H9 (cell line): ENCODE measurements at regions not wholly inside any gene's neighbourhood (a gene's known extent, or its start where the extent isn't known, plus 50 kb on each side); places are given as distances from the start of the nearest gene placed in this dataset.

ENCODE experiments used
- DNase-seq: peaks from one replicate; pipeline ENCODE4 v3.0.0-alpha.2; 2017
- H2AFZ ChIP-seq: one replicate; pipeline ENCODE4 v1.6.1; 2013; ENCODE audit warnings: mild to moderate bottlenecking, low read length, control low read depth, moderate library complexity
- H2AK5ac ChIP-seq: 2 replicates; pipeline ENCODE4 v1.6.1; 2013; ENCODE audit warnings: low read length, control low read depth, mixed read lengths; ENCODE audit not compliant: insufficient read length
- H2BK120ac ChIP-seq: one replicate; pipeline ENCODE4 v1.6.1; 2013; ENCODE audit warnings: low read depth, mild to moderate bottlenecking, low read length, control low read depth, inconsistent platforms; ENCODE audit not compliant: poor library complexity, severe bottlenecking
- H2BK12ac ChIP-seq: 2 replicates; pipeline ENCODE4 v1.6.1; 2013; ENCODE audit warnings: low read length, control low read depth, mixed read lengths, low read depth; ENCODE audit not compliant: insufficient read length
- H2BK15ac ChIP-seq: 2 replicates; pipeline ENCODE4 v1.6.1; 2013; ENCODE audit warnings: low read depth, low read length, control low read depth
- H2BK20ac ChIP-seq: one replicate; pipeline ENCODE4 v1.6.1; 2013; ENCODE audit warnings: low read depth, mild to moderate bottlenecking, low read length, control low read depth, inconsistent platforms; ENCODE audit not compliant: poor library complexity, severe bottlenecking
- H2BK5ac ChIP-seq: 2 replicates; pipeline ENCODE4 v1.6.1; 2013; ENCODE audit warnings: low read length, control low read depth, mixed read lengths; ENCODE audit not compliant: insufficient read length
- H3K14ac ChIP-seq: 2 replicates; pipeline ENCODE4 v1.6.1; 2013; ENCODE audit warnings: low read length, control low read depth; ENCODE audit not compliant: insufficient read depth
- H3K18ac ChIP-seq: 2 replicates; pipeline ENCODE4 v1.6.1; 2013; ENCODE audit warnings: low read depth, mild to moderate bottlenecking, mixed read lengths, low read length, control low read depth; ENCODE audit not compliant: insufficient read length
- H3K23ac ChIP-seq: 2 replicates; pipeline ENCODE4 v1.6.1; 2013; ENCODE audit warnings: low read length, control low read depth, mixed read lengths, low read depth; ENCODE audit not compliant: insufficient read length
- H3K23me2 ChIP-seq: 2 replicates; pipeline ENCODE4 v1.6.1; 2013; ENCODE audit warnings: low read depth, mild to moderate bottlenecking, mixed read lengths, low read length, control low read depth; ENCODE audit not compliant: insufficient read length, poor library complexity, severe bottlenecking
- H3K27ac ChIP-seq: 2 replicates; pipeline ENCODE4 v1.5.1; 2013; ENCODE audit warnings: low read length, control low read depth, mixed read lengths, low read depth; ENCODE audit not compliant: insufficient read length
- H3K27me3 ChIP-seq: 2 replicates; pipeline ENCODE4 v1.6.1; 2013; ENCODE audit warnings: low read length, control low read depth, inconsistent platforms; ENCODE audit not compliant: insufficient read depth
- H3K4ac ChIP-seq: 2 replicates; pipeline ENCODE4 v1.6.1; 2013; ENCODE audit warnings: low read depth, mild to moderate bottlenecking, control low read depth, inconsistent platforms, low read length, moderate library complexity
- H3K4me1 ChIP-seq: 2 replicates; pipeline ENCODE4 v1.6.1; 2013; ENCODE audit warnings: low read length, control low read depth, inconsistent platforms; ENCODE audit not compliant: insufficient read depth
- H3K4me2 ChIP-seq: 2 replicates; pipeline ENCODE4 v1.6.1; 2013; ENCODE audit warnings: low read length, control low read depth, mixed read lengths; ENCODE audit not compliant: insufficient read length, insufficient read depth
- H3K56ac ChIP-seq: 2 replicates; pipeline ENCODE4 v1.6.1; 2013; ENCODE audit warnings: low read depth, mild to moderate bottlenecking, mixed read lengths, low read length, control low read depth; ENCODE audit not compliant: insufficient read length
- H3K79me1 ChIP-seq: 2 replicates; pipeline ENCODE4 v1.6.1; 2013; ENCODE audit warnings: low read depth, mild to moderate bottlenecking, moderate library complexity, low read length, control low read depth, inconsistent platforms; ENCODE audit not compliant: insufficient read depth, poor library complexity, severe bottlenecking
- H3K79me2 ChIP-seq: 2 replicates; pipeline ENCODE4 v1.6.1; 2013; ENCODE audit warnings: low read length, control low read depth, inconsistent platforms; ENCODE audit not compliant: insufficient read depth
- H3K9ac ChIP-seq: 2 replicates; pipeline ENCODE4 v1.6.1; 2013; ENCODE audit warnings: low read length, control low read depth, mixed read lengths; ENCODE audit not compliant: insufficient read length; ENCODE audit errors: extremely low read depth
- H3K9me3 ChIP-seq: one replicate; pipeline ENCODE4 v1.6.1; 2013; ENCODE audit warnings: low read depth, low read length, inconsistent platforms; ENCODE audit not compliant: control insufficient read depth
- H3T11ph ChIP-seq: one replicate; pipeline ENCODE4 v1.6.1; 2013; ENCODE audit warnings: mild to moderate bottlenecking, low read length, control low read depth, inconsistent platforms
- H4K20me1 ChIP-seq: one replicate; pipeline ENCODE4 v1.6.1; 2013; ENCODE audit not compliant: control insufficient read depth, insufficient read length, insufficient read depth
- H4K5ac ChIP-seq: 2 replicates; pipeline ENCODE4 v1.6.1; 2013; ENCODE audit warnings: low read depth, mild to moderate bottlenecking, mixed read lengths, low read length, control low read depth; ENCODE audit not compliant: insufficient read length
- H4K8ac ChIP-seq: replicated peaks from 2 replicates; pipeline ENCODE4 v1.6.1; 2013; ENCODE audit warnings: low read length, control low read depth, mixed read lengths, low read depth; ENCODE audit not compliant: insufficient read length
- H4K91ac ChIP-seq: 2 replicates; pipeline ENCODE4 v1.6.1; 2013; ENCODE audit warnings: low read depth, mild to moderate bottlenecking, moderate library complexity, mixed read lengths, low read length, control low read depth; ENCODE audit not compliant: insufficient read length
- H3K27ac Mint-ChIP-seq, 3 experiments: 2 replicates in 2 of 3; 3 replicates in 1 of 3; pipeline ENCODE4 v1.8.0; 2020 to 2021; ENCODE audit warnings: mixed read lengths in 3 of 3, mild to moderate bottlenecking in 1 of 3, moderate library complexity in 1 of 3
- H3K27me3 Mint-ChIP-seq: 2 replicates; pipeline ENCODE4 v1.8.0; 2021; ENCODE audit warnings: low read depth, mild to moderate bottlenecking, moderate library complexity, mixed read lengths
- H3K36me3 Mint-ChIP-seq, 3 experiments: 2 replicates in 2 of 3; 3 replicates in 1 of 3; pipeline ENCODE4 v1.8.0; 2020 to 2021; ENCODE audit warnings: low read depth in 3 of 3, mixed read lengths in 3 of 3; ENCODE audit not compliant: insufficient read depth in 1 of 3
- H3K4me1 Mint-ChIP-seq, 2 experiments: 2 replicates each; pipeline ENCODE4 v1.8.0; 2020; ENCODE audit warnings: mixed read lengths in 2 of 2
- H3K4me3 Mint-ChIP-seq, 2 experiments: 2 replicates in 1 of 2; 3 replicates in 1 of 2; pipeline ENCODE4 v1.8.0; 2020 to 2021; ENCODE audit warnings: mild to moderate bottlenecking in 2 of 2, mixed read lengths in 2 of 2, moderate library complexity in 1 of 2
- H3K9me3 Mint-ChIP-seq, 2 experiments: 2 replicates in 1 of 2; 3 replicates in 1 of 2; pipeline ENCODE4 v1.8.0; 2020; ENCODE audit warnings: mild to moderate bottlenecking in 2 of 2, mixed read lengths in 2 of 2, moderate library complexity in 1 of 2
- WGBS: extraction: QIAGEN DNeasy Blood & Tissue Kit; methylation state at CpG from one replicate; pipeline ENCODE4 v1.1.7; 2013; ENCODE audit warnings: missing lambda C conversion rate, low lambda C conversion rate, mixed read lengths; ENCODE audit not compliant: insufficient read length; ENCODE audit errors: extremely low coverage; 5-methylcytosine and 5-hydroxymethylcytosine counted together
- TF ChIP-seq, protein P1 (sequence below): fragments of 200-600 bp; sonication (generic); conservative IDR thresholded peaks from 3 replicates; pipeline ENCODE4 v1.8.0; 2021; ENCODE audit warnings: antibody characterized with exemption, mild to moderate bottlenecking

DNA sequence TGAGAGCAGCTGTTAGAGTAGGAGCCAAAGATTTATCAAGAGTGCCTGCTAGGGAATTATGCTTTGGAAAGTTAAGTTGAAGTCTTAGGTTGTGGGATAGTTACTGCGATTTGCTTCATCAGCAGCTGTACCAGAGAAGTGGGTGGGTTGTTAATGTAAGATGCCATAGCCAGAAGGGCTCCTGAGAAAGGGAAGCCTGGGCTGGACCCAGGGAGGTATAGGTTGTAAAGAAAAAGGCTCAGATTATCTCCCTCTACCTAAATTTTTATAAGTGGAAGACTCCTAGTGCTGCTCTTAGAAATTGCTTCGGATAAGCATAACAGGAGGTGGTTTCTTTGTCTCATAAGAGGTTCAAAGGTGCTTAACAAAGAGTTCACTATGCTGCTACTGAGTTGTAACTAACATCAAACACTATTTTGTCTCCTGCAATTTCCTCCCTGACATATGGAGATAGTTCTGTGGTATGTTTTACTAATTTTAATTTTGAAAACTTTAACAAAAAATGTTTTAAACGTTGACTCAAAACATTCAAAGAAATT lies 356.9 kb downstream of the DTHD1 start:
- H3T11ph ChIP-seq, result no peak overlapping the region
- H3K4me3 Mint-ChIP-seq, result no peak overlapping the region
- no peak overlapping the region for H2BK15ac ChIP-seq
- H3K27me3 Mint-ChIP-seq, result no peaks in the 10 kb centered on the region
- H3K23ac ChIP-seq, result no peak overlapping the region
- no peak overlapping the region for H2BK12ac ChIP-seq
- H3K4ac ChIP-seq, result no peak overlapping the region
- no peak overlapping the region for H3K4me2 ChIP-seq
- H3K9me3 Mint-ChIP-seq, result no peaks in the 10 kb centered on the region
- no peaks in the 10 kb centered on the region for H4K20me1 ChIP-seq
- WGBS, result no CpG with 5 or more reads among the region's 3 CpGs
- TF ChIP-seq, protein P1, sequence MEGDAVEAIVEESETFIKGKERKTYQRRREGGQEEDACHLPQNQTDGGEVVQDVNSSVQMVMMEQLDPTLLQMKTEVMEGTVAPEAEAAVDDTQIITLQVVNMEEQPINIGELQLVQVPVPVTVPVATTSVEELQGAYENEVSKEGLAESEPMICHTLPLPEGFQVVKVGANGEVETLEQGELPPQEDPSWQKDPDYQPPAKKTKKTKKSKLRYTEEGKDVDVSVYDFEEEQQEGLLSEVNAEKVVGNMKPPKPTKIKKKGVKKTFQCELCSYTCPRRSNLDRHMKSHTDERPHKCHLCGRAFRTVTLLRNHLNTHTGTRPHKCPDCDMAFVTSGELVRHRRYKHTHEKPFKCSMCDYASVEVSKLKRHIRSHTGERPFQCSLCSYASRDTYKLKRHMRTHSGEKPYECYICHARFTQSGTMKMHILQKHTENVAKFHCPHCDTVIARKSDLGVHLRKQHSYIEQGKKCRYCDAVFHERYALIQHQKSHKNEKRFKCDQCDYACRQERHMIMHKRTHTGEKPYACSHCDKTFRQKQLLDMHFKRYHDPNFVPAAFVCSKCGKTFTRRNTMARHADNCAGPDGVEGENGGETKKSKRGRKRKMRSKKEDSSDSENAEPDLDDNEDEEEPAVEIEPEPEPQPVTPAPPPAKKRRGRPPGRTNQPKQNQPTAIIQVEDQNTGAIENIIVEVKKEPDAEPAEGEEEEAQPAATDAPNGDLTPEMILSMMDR, result no peak
- peak overlapping the region; percentile 42 to 96 (median 78); a peak in 6 of 7 replicates for H3K27ac Mint-ChIP-seq
- H3K23me2 ChIP-seq, result no peaks in the 10 kb centered on the region
- no peaks in the 10 kb centered on the region for H3K27me3 ChIP-seq
- H2BK20ac ChIP-seq, result no peak overlapping the region
- no peak overlapping the region for H3K56ac ChIP-seq
- no peak overlapping the region for H3K27ac ChIP-seq
- no peak overlapping the region for H3K18ac ChIP-seq
- peaks cover 0 to 2% (median 0%) of the 10 kb centered on the region in 3 experiments; a peak in 1 of 7 replicates for H3K36me3 Mint-ChIP-seq
- no peak overlapping the region for H3K14ac ChIP-seq
- H3K4me1 Mint-ChIP-seq, result peaks cover 36 to 43% of the 10 kb centered on the region in 2 experiments
- H3K79me2 ChIP-seq, result no peaks in the 10 kb centered on the region
- peak; percentile 30 for DNase-seq
- H3K4me1 ChIP-seq, result peaks cover 7% of the 10 kb centered on the region
- no peak overlapping the region for H3K9ac ChIP-seq
- H4K5ac ChIP-seq, result no peak overlapping the region
- H2BK120ac ChIP-seq, result no peak overlapping the region
- no peak overlapping the region for H2AFZ ChIP-seq
- no peak overlapping the region for H2AK5ac ChIP-seq
- H4K91ac ChIP-seq, result no peak overlapping the region
- H3K9me3 ChIP-seq, result no peaks in the 10 kb centered on the region
- no peak overlapping the region for H4K8ac ChIP-seq
- H3K79me1 ChIP-seq, result no peaks in the 10 kb centered on the region
- no peak overlapping the region for H2BK5ac ChIP-seq
